AG04449 (cell line): ENCODE measurements at regions not wholly inside any gene's neighbourhood (a gene's known extent, or its start where the extent isn't known, plus 50 kb on each side); places are given as distances from the start of the nearest gene placed in this dataset.

ENCODE experiments used
- CTCF ChIA-PET: fragments of 350-600 bp; formaldehyde crosslinking; extraction: SDS; loops from one replicate; lab custom pipeline; 2021; ENCODE audit warnings: antibody characterized with exemption; lab: Yijun Ruan, JAX
- POLR2A ChIA-PET: fragments of 400-600, 350-600 bp; formaldehyde crosslinking; extraction: SDS; loops from one replicate; lab custom pipeline; 2020; ENCODE audit warnings: antibody characterized with exemption, inconsistent platforms; lab: Yijun Ruan, JAX
- DNase-seq: peaks from one replicate; pipeline ENCODE4 v3.0.0-alpha.2; 2010; ENCODE audit warnings: low read depth, low spot score
- H3K4me3 ChIP-seq: 2 replicates; pipeline ENCODE4 v1.5.1; 2011; ENCODE audit warnings: low read depth, mild to moderate bottlenecking, control low read depth, low read length
- TF ChIP-seq, protein P1 (sequence below): IDR thresholded peaks from one replicate; pipeline ENCODE4 v1.5.1; 2011; ENCODE audit warnings: mild to moderate bottlenecking, moderate library complexity, low read length, control low read depth, inconsistent platforms; ENCODE audit not compliant: insufficient read depth; ENCODE audit errors: missing control alignments

DNA sequence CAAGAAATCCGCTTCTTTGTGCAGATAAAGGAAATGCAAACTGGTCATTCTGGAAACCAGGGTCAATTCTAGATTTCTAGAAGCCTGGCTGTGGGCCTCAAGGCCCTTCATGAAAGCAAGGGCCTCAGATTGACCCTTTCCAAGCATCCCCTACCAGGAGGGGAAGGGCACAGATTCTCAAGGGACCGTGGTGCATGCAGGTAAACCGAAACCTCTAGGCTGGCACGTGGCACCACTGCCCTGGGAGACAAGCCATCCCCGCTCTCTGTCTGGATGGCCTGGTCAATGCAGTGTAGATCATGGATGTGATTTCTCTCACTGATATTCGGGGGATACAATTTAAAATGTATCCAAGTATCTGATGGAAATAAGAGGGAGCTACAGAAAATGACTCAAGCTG, 69.4 kb downstream of the TOMM20 start:
- TF ChIP-seq, protein P1, sequence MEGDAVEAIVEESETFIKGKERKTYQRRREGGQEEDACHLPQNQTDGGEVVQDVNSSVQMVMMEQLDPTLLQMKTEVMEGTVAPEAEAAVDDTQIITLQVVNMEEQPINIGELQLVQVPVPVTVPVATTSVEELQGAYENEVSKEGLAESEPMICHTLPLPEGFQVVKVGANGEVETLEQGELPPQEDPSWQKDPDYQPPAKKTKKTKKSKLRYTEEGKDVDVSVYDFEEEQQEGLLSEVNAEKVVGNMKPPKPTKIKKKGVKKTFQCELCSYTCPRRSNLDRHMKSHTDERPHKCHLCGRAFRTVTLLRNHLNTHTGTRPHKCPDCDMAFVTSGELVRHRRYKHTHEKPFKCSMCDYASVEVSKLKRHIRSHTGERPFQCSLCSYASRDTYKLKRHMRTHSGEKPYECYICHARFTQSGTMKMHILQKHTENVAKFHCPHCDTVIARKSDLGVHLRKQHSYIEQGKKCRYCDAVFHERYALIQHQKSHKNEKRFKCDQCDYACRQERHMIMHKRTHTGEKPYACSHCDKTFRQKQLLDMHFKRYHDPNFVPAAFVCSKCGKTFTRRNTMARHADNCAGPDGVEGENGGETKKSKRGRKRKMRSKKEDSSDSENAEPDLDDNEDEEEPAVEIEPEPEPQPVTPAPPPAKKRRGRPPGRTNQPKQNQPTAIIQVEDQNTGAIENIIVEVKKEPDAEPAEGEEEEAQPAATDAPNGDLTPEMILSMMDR = no peak
- ChIA-PET CTCF (interaction anchor here (1.0 kb wide), 1 partner anchor 12 kb away, joined by 3 read pairs; no protein-coding TSS in a partner anchor), POLR2A (no interaction called here)
- DNase-seq = no peak
- no peak overlapping the region for H3K4me3 ChIP-seq

DNA sequence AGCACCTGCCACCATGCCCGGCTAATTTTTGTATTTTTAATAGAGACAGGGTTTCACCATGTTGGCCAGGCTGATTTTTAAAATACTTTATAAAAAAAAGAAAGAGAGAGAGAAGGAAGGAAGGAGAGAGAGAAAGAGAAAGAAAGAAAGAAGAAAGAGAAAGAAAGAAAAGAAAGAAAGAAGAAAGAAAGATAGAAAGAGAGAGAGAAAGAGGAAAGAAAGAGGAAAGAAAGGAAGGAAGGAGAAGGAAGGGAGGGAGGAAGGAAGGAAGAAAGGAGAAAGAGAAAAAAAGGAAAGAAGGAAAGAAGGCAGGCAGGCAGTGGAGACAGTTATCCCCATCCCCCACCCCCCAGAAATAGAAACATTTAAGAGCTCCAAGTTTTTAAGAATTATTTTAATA, 69.9 kb downstream of the TOMM20 start:
- TF ChIP-seq, protein P1 = no peak
- no peak for DNase-seq
- ChIA-PET POLR2A (no interaction called here), CTCF (interaction anchor here (1.0 kb wide), 1 partner anchor 13 kb away, joined by 3 read pairs; no protein-coding TSS in a partner anchor)
- H3K4me3 ChIP-seq = no peak overlapping the region

DNA sequence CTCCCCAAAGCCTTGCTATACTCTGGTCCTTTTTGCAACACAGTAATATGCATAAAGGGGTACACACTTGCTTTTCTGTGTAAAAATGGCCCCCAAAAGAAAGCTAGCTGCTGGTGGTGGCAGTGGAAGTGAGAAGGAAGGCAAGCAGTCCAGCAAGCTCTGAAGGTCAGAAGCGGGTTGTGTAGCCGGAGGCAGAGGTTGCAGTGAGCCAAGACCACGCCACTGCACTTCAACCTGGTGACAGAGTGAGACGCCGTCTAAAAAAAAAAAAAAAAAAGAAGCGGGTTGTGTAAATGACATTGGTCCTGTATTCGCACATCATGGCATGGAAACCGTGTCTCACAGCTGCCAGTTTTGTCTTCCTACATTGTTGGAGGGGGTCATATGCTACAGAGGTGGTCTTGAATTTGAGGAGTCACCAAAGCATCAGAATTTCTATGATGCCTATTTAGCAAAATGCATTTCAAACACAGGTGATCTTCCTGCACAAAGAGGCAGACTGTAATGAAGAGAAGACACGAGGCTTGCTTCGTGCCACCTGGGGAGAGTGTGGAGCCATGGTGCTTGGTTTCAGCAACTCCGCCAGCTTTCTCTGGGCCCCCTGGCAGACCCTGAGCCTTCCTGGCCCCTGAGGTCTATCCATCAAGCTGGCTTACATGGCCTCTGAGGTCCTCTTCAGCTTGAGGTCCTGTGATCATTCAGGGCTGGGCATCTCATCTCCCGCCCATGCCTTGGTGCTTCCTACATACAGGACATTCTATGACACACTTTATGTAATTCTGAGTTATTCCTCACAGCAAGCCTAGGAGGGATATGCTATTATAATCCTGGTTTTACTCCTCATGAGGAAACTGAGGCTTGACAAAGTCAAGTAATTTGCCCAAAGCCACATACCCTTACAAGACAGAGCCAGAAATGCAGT, 71.0 kb downstream of the TOMM20 start:
- H3K4me3 ChIP-seq = no peak overlapping the region
- TF ChIP-seq, protein P1 = no peak
- no peak for DNase-seq
- CTCF ChIA-PET = interaction anchor here (1.9 kb wide), 1 partner anchor 571 kb away, joined by 4 read pairs; no protein-coding TSS in a partner anchor
- POLR2A ChIA-PET = no interaction called here

DNA sequence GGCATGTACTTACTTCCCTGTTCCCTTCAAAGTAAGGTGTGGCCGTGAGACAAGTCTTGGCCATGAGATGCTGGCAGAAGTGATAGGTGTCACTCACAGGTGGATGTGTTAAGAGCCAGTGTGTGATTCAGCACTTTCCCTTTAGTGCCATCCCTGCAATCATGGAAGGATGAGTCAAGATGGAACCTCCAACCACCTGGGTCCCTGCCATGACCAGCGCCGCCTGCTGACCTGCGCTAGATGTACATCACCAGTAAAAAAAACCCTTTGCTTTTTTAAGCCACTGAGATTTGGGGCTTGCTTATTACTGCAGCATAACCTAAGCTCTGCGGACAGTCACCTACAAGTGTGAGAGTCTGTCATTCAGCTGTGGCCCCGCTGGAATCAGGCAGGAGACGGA, 71.7 kb downstream of the TOMM20 start:
- DNase-seq = no peak
- CTCF ChIA-PET = interaction anchor here (1.9 kb wide), 1 partner anchor 570 kb away, joined by 4 read pairs; no protein-coding TSS in a partner anchor
- H3K4me3 ChIP-seq = no peak overlapping the region
- POLR2A ChIA-PET = no interaction called here
- TF ChIP-seq, protein P1 = no peak

DNA sequence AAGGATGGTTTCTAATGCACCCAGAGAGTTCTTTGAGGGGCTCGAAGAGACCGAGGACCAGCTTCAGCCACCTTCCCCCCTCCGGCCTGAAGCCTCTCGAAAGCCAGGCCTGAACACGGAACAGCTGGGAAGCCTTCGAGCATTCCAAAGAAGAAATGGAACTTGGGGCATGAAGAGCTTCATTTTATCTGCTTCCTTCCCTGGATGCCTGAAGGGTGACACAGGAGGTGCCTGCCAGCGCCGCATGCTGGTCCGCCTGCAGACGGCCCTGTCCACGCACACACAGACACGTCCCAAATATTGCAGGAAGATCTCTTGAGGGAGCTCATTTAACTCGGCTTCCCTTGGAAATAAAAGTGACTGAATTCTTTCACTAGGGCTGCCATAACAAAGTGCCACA, 73.7 kb downstream of the TOMM20 start:
- CTCF ChIA-PET = no interaction called here
- no peak for DNase-seq
- POLR2A ChIA-PET = no interaction called here
- TF ChIP-seq, protein P1 = no peak
- no peak overlapping the region for H3K4me3 ChIP-seq

DNA sequence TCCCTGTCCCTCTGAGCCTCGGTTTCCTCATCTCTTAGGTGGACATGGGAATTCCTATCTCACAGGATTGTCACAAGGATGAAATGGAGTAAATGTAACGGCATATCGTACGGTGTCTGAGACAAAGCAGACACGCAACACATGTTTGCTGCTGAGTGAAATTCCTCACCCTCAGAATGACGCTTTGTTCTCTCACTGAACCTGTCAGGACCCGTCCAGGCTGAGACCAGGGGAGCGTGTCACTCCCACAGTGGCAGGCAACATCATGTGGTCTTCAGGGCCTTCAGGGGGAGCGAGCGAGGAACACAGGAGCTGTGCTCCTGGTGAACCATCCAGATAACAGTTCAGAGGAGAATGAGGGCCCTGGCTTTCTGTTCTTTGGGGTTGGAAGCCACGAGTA, 74.2 kb downstream of the TOMM20 start:
- no peak overlapping the region for H3K4me3 ChIP-seq
- POLR2A ChIA-PET = interaction anchor here (0.6 kb wide), 1 partner anchor 67 kb away, joined by 3 read pairs; no protein-coding TSS in a partner anchor
- TF ChIP-seq, protein P1 = no peak
- CTCF ChIA-PET = no interaction called here
- no peak for DNase-seq
